ENCODE measurements at regions not wholly inside any gene's neighbourhood (a gene's known extent, or its start where the extent isn't known, plus 50 kb on each side); places are given as distances from the start of the nearest gene placed in this dataset.

DNA sequence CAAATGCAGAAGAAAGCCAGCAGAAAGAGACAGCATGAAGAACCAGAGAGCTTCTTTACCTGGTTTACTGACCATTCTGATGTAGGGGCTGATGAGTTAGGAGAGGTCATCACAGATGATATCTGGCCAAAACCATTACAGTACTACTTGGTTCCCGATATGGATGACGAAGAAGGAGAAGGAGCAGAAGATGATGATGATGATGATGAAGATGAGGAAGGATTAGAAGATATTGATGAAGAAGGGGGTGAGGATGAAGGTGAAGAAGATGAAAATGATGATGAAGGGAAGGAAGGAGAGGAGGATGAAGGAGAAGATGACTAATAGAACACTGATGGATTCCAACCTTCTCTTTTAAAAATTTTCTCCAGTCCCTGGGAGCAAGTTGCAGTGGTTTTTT lies 178.2 kb upstream of the CRY1 start:
- no peak for DNase-seq (ENCODE audit: extremely low read depth, low read depth)

DNA sequence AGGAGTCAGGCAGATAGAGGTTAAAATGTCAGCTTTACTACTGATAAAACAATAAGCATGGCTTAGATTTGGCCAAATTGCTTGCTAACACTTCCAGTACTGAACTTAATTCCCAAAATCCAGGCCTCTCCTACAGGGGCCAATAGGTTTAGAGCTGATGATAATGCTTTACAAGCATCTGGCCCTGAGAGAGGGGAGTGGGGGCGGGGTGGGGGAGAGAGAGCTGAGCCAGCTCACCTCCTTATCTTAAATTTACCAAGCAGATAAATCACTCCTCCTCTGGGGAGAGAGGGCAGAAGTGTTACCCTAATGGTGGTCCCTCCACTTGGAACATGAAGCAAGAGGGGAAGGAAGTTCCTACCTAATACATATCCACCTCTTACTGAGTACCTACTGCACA lies 182.2 kb upstream of the CRY1 start:
- no peak for DNase-seq (ENCODE audit: extremely low read depth, low read depth)

DNA sequence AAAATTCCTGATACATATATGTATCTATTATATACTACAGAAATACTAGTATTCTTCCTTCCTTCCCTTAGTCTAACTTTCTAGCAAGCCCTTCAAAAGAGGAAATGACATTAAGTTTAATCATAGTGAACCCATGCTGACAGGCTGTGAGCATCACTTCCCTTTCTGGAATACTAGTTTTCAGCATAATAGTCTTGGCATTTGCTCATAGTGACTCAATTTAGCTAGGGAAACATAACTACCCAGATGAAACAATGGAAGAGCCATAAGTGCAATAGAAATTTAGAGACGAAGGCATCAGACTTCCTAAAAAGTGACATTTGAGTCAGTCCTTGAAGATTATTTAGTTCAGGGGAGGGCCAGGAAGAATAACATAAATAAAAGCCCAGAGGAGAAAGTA lies 184.5 kb upstream of the CRY1 start:
- no peak for DNase-seq (ENCODE audit: extremely low read depth, low read depth)

DNA sequence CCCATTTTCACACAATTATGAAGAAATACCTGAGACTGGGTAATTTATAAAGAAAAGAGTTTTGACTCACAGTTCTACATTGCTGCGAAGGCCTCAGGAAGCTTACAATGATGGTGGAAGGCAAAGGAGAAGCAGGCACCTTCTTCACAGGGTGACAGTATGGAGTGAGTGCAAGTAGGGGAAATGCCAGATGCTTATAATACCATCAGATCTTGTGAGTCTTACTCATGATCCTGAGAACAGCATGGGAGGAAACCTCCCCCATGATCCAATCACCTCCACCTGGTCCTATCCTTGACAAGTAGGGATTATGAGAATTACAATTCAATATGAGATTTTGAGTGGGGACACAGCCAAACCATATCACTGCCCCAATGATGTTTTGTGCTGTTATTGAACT lies 189.3 kb upstream of the CRY1 start:
- DNase-seq (ENCODE audit: extremely low read depth, low read depth) = no peak

DNA sequence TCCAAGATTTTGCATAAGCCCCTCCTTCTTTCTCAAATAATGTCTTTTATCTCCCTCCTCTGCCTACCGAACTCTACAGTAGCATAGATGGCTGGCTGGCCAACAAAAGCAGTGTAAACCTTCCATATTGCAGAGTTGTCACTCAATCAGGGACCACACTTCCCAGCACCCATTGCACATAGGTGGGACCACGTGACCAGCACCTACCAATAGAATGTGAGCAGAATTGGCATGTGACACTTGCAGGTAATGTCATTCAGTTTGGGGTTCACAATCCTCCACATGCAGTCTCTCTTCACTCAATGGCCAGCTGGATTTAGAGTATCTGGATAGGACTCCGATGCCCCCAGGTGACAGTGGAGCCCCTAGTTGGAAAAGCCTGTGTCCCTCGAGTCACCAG lies 190.3 kb upstream of the CRY1 start:
- DNase-seq (ENCODE audit: extremely low read depth, low read depth) = no peak

DNA sequence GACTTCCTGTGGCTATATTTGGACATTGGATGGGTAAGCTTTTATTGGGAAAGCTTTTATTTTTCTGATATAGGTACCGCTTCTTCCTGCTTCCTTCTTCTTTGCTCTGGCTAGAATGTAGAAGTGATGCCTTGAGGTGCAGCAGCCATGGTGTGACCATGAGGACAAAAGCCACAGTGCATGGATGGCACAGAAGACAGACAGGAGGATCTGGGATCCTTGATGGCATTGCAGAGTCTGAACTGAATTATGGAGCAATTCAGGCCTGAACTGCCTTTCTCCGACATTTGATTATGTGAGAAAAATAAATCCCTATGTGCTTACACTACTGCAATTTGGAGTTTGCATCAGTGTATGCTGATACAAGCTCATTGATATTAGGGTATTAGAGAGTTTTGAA lies 191.3 kb upstream of the CRY1 start:
- no peak for DNase-seq (ENCODE audit: extremely low read depth, low read depth)

DNA sequence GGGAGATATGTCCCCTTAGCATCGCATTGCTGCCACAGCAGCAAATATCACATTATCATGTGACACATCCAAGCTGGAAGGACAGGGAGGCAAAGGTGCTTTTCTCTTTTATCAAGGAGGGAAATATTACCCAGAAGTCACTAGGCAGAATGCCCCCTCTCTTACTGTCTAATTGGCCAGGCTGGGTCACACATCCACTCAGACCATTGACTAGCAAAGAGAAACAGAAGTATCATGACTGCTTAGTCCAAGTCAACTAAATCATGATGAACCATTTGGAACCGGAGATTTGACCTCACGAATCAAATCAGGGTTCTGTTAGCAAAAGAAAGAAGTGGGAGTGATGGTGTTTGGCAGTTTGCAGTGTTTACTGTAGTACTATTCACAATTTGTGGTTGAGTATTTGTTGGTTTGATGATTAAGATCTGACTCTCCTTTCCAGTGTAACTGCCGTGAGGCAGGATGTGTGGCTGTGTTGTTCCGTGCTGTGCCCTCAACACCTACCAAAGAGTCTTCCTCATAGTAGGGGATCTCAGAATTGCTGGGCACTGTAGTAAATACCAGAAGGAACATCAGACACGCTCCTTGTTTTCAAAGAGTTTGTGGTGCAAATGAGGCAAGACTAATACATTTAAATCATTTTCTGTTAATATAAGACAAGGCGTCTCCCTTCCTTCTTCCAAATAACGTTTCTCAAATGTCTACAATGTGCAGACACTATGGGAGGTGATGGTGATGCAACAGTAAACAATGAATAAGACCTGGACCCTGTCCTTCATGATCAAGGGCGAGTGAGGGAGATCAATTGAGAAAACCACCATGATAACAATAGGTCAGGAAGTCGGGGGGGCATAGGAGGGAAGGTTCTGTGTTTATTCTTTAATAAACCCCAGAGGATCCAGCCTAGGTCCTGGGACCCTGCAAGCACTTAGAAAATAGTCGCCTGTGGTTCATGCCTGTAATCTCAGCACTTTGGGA lies 194.4 kb upstream of the CRY1 start:
- no peak for DNase-seq (ENCODE audit: extremely low read depth, low read depth)

DNA sequence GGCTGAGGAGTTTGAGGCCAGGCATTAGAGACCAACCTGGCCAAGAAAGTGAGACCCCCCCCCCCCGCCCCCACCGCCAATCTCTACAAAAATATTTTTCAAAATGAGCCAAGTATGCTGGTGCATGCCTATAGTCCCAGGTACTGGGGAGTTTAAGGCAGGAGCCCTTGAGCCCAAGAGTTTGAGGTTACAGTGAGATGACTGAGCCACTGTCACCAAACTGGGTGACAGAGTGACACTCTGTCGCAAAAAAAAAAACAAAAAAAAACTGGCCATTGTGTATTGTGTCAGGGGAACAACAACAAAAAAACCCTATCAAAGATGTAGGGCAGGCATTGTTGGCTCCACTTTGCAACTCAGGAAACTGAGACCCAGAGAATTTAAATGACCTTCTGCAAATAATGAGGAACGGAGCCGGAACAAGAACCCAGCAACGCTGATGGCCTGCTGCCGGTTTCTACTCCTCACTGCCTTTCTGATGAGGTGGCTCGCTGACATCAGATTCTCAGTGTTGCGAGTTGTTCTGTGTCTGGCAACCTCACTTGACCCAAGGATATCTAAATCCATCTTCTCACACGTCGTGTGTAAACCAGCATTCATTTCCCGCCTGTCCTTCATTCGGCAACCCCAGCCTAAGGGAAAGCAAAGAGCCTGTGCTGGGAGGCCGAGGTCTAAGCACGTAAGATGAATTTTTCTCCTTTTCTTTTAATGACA lies 195.2 kb upstream of the CRY1 start:
- no peak for DNase-seq (ENCODE audit: extremely low read depth, low read depth)

DNA sequence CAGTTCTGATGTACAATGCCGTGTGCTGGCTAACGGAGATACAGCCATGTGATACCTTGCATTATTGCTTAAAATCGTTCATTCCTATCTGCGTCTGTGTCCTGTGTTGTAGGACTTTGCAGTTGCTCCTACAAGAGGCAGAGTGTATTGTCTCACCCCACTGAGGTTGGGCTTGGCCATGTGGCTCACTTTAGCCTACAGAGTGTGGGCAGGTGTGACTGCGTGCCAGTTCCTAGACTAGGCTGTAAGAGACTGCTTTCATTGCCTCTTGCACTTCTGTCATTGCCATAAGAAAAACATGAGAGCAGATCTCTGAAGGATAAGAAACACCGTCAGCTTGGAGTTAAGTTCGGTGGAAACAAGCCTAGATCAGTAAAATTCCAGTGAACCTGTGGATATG lies 197.7 kb upstream of the CRY1 start:
- no peak for DNase-seq (ENCODE audit: extremely low read depth, low read depth)

DNA sequence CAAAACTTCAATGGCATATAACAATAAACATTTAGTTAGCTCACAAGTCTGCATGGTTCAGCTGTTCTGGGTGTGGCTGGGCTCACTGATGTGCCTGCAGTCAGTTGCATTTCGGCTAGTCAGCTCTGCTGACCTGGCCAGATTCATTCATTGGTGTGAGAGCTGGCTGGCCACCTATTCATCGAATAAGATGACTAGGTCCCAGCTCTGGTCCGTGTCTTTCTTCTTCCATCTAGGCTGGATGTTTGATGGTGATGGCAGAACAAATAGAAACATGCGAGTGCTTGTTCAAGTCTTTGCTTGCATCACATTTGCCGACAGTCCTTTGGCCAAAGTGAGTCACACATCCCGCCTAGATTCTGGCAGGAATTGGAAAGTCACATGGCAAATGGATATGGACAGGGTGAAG lies 203.3 kb upstream of the CRY1 start:
- no peak for DNase-seq (ENCODE audit: extremely low read depth, low read depth)

DNA sequence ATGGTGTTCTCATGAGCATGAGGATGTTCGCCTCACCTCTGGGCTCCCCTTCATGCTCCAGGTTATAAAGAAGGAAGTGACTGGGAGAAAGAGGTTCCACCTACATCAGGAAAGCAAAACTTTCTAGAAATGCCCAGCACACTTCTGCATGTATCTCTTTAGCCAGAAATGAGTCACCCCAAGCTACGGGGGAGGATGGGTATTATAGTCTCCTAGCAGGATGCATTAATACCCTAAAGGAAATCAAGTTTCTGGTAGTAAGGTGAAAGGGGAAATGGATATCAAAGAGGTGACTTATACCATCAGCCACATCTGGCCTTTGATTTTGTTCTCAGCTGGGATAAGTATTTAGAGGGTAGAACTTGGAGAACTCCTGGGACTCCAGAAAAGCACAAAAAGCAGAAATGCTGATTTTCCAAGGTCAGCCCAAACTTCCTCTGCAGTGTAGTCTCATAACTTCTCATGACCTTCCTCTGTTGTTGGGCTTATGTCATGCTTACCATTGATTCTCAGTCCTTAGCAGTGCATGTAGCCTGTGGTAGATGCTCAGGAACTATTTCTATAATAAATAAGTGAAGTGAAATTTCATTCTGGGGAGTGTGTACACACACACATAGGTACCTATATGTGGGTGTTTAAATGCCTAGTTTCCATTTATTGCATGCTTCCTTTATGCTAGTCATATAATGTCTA lies 209.4 kb upstream of the CRY1 start:
- DNase-seq (ENCODE audit: extremely low read depth, low read depth) = no peak

DNA sequence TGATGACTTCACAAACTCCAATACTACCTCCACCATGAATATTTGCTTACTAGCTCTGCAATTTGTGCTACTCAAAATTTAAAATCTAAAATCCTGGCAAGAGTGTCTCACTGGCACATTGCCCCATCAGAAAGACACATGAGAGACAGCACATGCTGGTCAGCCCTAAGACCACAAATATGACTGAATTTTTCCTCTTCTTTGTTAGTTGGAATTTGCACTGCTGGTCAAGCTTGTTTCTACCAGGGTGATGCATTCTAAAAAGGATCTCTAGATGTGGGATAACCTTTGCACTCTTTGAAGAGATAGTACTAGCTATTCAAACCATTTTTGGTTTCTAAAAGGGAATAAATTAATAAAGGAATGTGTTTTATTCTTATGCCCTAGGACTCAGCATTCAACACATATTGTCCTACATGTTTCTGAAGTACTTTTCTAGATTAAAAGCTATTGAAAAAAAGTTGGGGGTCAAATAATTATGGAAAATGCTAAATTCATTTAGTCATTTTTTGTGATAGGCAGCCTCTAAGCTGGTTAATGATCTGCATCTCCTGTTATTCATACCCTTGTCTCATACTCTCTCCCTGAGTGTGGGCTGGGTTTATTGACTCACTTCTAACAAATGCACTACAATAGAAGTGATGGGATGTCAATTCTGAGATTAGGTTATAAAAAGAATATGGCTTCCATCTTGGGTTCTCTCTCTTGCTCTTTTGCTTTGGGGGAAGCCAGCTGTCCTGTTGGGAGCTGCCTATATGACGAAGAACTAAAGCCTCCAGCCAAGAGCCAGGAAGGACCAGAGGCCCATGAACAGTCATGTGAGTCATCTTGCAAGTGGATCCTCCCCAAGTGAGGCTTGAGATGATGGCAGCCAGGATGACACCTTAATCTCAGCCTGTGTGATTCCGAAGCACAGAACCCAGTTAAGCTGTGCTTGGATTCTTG lies 211.5 kb upstream of the CRY1 start:
- DNase-seq (ENCODE audit: extremely low read depth, low read depth) = no peak

DNA sequence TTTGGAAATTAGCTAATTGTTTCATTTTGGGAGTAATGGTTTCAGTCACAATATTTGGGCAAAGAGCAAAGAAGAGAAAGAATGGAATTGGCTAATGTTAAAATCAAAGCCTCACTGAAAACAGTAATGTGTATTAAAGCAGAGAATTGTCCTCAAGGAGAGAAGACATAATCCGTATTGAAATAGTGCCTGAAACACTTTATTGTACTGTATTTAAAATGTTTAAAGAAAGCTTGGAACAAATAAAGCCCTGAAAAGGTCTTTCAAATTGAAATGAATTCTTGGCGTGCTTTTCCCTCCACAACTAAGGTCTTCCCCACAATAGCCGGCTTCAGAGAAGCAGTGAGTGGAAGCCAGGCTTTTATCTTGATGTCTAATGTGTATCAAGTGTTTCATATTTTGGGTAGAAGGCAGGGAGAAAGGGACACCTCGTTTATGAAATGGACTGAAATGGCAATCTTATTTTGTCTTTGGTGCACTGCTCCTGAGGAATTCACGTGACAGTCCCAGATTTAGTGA lies 212.9 kb upstream of the CRY1 start:
- DNase-seq (ENCODE audit: extremely low read depth, low read depth) = no peak

DNA sequence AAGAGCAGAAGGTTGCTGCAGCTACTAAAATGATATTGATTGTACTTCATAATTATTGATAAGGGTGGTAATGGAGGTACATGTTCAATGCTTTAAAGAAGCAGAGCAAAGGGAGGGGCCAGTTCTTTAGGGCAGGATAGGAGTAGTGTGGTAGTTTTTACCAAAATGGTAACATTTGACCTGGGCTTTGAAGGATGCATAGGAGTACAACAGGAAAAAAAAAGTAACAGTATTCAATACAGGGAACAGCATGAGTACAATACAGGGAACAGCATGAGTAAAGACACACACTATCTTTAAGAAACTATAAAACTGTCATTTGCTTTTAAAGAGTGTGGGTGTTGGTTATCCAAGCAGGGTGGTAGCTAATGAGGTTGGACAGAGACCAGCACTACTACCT lies 215.0 kb upstream of the CRY1 start:
- DNase-seq (ENCODE audit: extremely low read depth, low read depth) = no peak

DNA sequence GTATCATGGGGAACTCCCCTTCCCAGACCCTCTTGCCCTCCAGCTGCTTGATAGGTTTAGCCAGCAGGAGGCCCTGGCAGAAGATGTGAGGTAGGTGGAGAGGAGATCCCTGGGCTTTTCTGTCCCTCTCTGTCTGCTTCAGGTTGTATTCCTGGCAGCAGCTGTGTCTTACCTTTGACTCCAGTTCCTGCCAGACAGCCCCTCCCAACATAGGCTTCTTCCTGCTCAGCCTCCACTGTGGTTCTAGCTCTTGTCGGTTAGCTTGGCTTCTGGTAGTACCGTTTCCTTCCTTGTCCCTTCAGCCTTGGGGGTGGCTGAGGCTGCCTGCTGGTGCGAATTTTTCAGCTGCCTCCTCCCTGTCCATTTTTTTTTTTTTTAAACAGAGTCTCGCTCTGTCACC lies 215.7 kb upstream of the CRY1 start:
- DNase-seq (ENCODE audit: extremely low read depth, low read depth) = no peak

DNA sequence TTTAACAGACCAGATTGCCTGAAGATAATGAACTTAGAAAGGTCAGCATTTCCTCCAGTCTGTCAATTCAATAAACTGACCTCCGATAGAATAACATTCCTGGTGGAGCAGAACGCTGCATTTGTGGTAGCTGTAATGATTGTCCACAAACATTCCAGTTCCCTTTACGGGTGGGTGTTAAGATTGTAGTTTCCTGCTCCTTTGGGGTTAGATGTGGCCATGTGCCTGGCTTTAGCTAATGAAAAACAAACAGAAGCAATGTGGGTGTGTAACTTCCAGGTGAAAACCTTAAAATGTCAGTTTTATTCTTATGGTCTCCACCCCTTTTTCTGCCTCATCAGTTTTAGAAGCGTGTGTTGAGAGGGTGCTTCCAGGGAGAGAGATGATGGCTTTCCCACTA lies 217.3 kb upstream of the CRY1 start:
- no peak for DNase-seq (ENCODE audit: extremely low read depth, low read depth)

DNA sequence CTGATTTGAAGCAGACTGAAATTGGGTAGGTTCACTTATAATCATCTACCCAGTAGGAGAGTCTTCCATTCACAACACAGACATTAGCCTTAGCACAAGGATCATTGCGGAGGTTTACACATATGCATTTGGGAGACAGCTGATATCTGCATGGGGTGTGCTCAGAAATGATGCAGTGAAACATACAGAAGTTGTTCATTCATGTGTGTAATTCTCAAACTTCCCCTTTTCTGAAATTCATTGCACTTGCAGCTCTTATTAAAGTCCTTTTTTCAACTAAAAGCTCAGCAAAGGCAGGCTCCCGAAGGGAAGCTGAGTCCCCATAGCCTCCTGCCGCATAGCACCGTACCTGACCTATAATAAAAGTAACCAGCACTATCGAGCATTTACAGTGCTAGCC lies 218.3 kb upstream of the CRY1 start:
- no peak for DNase-seq (ENCODE audit: extremely low read depth, low read depth)

DNA sequence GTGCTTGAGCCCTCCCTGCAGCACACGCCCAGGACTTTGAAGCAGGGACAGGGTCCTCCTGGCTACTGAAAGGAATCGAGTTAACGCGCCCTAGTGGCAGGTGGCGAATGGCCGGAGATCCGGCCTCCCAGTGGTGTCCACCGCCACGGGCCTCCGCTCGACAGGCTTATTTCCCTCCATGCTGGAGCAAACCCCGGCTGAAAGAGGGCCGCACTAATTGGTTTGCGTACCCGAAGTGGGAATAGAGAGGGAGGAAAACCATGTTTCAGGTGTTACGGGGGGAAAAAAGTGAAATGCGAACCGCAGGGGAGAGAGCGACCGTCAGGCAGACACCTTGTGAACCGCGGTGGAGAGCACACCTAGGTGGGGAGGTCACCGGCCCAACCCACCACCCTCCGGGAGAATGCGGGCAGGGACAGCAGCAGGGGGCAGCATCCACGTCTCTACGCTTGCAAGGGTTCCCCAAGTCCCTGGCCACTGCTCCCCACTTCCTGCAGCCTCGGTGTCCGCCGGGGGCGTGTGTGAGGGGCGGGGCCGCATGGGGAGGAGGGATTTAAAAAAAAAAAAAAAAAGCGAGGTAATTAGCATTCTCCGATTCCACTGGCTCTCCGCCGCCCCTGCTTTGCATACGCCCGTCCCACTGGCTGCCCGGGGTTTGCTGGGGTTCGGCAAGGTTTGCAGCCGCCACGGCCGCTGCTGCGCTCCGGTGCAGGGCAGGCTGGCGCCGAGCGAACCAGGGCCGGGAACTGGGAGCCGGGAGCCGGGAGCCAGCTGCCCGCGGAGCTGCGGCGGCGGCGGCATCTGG lies 224.6 kb upstream of the CRY1 start:
- peak; percentile 76 for DNase-seq (ENCODE audit: extremely low read depth, low read depth)

DNA sequence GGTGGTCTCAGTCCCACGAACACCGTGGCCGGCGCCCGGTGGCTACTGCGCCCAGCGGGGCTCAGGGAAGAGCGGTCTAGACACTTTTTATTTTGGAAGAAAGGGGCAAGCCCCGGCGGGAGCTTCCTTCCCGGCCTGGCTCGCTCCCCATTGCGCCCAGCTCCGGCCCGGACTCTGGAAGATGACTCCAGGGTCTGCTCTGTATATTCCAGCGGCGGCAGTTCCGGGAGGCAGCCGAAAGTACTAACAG lies 225.1 kb upstream of the CRY1 start:
- DNase-seq (ENCODE audit: extremely low read depth, low read depth) = no peak
